GM21381 (cell line): ENCODE measurements at regions not wholly inside any gene's neighbourhood (a gene's known extent, or its start where the extent isn't known, plus 50 kb on each side); places are given as distances from the start of the nearest gene placed in this dataset.
"Not testable (repeated sequence)": the region's sequence is repeated elsewhere in the genome, so short reads cannot be mapped to it uniquely, and the experiment has no call there.

Source experiments
- ATAC-seq: cut with Tn5 transposase; IDR thresholded peaks from one replicate; pipeline ENCODE4 v1.9.1; 2021; ENCODE audit warnings: mild to moderate bottlenecking, moderate library complexity; ENCODE audit not compliant: unreplicated experiment

DNA sequence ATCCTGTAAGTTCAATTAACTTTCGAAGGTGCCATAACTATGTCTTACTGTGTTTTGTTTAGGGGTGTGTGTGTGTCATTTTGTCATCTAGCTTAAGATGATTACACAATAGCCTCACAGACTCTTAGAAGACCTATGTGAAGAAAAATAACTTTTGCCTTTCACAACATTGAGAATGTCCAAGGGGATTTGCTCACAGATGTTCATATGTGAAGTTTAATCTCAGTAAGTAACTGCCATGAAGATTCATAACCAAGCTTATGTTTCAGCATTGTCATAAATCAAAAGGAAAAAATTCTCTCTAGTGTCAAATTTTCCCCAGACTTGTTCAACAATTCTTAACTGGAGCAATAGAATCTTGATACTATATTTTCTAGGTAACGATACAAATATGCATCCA lies 226.1 kb upstream of the PRKD1 start:
- no peak for ATAC-seq

DNA sequence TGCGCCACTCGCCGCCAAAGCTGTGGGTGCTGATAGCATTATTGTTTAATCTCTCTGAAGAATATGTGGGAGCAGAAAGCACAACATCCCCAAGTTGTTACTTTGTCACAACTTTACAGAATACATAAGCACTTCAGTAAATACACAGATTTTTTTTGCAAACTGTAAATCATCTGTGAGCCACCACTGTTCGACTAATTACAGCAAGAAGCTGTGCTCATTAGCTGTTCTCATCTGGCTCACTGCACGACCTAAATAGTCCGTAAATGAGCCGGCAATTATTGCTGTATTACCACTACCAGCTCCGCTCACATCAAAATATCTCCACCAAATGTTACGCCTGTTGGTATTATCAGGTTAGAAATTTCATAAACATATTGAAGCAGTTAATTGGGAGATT lies 228.9 kb upstream of the PRKD1 start:
- no peak for ATAC-seq

DNA sequence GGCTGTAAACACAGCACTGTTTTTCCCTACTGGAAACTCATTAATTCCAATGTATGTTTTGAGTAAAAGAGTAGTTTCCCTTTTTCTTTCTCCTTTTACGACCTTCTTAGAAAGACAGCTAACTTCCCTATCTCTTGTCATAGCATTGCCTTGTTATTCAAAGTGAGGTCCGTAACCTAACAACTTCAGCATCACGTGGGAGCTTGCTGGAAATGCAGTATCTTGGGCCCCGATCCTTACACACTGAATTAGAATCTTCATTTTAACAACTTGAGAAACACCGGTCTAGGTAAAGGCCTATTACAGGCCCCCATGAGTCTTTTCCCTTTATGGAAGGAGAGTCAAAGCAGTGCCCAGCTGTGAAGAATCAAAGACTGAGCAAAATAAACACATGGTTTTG lies 230.7 kb upstream of the PRKD1 start:
- ATAC-seq = no peak

DNA sequence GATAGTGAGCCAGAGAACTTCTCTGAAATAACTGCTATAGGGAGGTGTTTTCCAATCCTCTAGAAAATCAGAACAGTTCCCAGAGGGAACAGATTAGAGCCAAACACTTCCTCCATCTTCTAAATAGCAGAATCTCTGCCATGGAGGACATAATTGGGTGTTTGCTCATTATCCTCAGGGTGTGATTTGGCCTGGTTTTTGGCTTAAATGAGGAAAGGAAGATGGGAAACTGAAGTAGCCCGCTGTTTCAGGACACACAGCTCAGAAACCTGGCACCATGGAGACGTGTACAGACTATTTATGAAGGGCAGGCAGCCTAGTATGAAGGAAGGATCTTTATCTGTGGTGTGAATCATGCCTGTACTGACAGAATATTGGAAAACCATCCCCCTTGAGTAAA lies 231.7 kb upstream of the PRKD1 start:
- ATAC-seq = no peak

DNA sequence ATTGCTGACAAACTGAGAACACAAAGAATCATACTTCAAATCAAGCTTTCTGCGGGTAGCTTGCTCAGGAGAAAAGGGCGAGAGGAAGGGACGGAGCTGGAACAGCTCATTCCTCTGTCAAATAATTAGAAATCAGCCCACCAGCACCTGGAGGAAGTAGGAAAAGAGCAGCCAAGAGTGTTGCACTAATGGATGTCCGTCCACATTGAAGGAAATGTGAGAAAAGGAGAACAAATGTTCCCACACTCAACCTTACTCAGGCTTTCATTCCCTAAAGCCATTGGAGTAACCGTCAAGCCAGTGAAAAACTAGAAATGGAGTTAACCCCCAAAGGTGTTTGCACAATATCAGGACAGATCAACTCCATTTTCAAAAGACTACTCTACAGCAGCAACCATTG lies 233.0 kb upstream of the PRKD1 start:
- ATAC-seq = no peak

DNA sequence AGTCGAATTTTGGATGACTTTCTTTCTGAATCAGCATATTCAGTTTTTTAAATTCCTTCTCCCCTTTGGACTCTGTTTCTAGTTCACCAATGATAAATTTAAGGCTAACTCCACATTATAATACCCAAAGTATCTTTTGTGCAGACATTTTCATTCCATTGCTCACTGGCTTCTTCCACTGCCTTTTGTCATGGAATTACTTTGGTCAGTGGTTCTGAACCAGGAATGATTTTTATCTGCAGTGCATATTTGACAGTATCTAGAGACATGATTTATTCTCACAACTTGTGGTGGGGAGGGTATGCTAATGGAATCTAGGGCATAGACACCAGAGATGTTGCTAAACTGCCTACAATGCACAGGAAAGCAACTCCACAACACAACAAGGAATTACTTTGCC lies 234.4 kb upstream of the PRKD1 start:
- ATAC-seq = no peak

DNA sequence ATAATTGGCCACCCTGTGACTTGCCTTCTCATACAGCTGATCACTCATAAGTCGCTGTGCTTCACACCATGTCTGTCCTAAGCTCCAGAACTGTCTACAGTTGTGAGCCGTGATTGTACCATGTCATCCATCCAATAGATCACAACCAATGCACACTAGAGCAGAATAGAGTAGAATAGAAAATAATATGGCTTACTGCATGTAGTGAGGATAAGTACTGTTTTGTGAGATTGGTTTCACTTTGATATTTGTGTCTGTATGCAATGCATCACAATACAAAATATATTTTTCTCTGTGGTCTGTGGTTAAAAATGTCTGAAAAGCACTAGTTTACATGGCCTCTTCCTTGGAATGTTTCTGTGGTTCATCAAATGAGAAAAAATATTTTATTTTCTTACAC lies 237.6 kb upstream of the PRKD1 start:
- no peak for ATAC-seq

DNA sequence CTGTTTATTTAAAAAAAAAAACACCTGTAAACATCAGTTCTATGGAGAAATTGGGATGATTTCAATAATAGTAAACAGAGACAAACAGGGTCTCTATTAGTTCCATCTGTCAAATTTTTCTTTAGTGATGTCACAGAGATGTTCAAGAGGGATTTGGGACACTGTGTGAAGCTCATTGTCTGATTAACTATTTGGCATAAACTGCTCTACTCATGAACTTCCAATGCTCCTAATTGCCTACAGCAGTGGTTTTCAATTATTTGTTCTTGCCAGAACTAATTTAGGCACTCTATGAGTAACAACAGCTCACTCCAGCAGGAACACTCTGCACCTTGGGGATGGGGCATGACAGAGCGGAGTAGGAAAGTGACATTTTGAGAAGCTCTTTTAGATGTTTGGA lies 250.1 kb upstream of the PRKD1 start:
- ATAC-seq = no peak

DNA sequence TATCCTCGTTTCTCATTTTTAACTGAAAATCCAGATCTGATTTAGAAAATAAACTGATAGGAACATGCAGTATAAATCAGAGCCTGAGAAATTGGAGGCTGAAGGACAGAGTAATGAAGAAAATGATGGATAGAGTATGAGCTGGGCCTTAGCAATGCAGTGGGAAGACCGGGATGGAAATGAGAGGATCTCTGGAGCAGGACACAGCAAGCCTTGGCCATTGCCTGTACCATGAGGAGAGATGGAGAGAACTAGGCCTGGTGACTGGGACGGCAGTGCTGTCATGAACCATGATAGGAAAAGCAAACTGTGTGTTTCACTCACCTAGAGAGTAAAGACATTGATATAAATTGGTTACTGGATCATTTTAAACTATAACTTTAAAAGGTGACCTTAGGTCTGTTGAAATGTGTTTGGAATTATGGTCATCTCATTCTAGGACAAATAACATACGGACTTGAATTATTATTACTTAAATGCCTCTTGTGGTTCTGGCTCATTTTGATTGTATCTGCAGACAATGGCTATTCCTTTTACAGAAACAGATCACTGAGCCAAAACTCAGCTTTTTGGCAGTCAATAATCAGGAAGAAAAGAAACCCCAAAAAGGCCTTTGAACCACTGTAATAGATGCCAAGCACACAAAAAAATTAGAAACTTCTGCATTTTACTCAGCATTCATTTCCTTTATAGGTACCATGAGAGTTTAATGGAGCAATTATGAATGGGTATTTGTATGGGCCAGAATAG lies 251.9 kb upstream of the PRKD1 start:
- ATAC-seq = no peak

DNA sequence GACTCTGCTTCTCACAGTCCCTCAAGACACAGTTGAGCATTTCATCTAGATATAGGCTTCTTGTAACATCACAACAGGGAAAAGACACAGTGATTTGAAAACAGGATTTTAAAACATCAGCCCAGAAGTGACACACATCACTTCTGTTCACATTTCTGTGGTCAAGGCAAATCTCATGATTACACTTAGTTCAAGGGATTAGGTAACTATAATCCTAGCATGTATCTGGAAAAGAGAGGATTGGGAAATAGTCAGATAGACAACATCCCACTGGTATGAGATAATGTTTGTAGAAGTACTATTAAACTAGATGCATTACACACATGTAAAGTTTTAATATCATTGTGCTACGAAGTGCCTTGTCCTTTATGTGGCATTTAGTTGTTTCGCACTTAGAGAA lies 252.6 kb upstream of the PRKD1 start:
- ATAC-seq = no peak

DNA sequence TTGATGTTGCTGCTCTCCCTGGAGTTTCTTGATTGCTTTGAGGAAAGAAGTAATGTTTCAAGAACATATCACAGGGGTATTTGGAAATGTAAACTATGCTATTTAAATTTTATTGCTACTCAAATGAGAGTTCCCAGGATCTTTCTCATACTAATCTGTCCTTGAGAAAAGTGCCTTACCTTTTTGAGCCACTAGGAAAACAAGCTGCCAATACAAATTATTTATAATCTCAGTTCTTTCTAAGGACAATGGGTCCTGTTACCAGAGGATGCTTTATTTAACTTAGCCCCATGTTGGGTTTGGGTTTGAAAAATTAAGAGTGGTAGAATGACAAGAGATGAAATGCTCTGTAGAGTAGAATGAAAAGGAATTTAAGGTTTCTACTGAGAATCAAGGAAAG lies 258.2 kb upstream of the PRKD1 start:
- no peak for ATAC-seq

DNA sequence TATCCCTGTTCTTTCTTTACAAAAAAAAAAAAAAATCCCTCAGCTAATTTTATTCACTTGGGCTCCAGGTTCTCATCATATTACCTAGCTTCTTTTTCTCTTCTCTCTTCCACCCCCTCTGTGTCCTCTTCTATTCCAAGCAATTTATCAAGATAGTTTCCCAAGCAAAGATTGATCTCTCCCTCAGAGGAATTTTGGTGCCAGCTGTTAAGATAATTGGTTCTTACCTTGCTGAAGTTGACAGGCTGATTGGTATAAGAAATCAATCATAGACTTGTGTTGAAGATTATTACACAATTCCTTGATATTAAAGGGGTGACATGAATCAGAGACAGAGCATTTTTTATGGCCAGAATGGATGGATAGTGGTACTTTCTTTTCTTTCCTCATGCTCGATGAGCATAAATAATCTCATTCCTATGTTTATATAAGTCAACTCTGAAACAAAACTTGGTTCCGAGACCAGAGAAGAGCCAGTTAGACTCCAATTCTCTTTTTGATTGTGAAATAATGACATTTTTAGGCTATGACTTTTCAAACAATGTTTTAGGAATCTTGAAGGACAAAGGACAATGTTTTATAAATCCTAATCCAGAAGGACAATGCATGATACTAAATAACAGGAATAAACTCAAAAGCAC lies 264.1 kb upstream of the PRKD1 start:
- ATAC-seq = no peak

DNA sequence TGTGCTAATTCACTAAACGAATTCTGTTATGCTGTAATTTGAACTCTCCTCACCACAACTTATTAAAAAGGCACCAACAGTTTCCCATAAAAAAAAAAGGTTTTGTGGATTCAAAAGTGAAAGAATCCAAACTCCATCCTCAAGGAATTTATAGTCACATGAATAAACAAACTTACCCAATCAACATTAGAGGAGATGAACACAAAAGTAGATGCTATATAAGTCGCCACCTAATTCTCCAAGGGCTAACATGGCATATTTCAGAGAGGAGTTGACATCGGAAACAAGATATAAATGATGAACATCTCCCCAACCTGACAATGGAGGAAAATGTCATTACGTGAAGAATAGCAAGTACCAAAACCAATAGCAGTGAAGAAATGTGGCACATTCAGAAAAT lies 265.5 kb upstream of the PRKD1 start:
- no peak for ATAC-seq

DNA sequence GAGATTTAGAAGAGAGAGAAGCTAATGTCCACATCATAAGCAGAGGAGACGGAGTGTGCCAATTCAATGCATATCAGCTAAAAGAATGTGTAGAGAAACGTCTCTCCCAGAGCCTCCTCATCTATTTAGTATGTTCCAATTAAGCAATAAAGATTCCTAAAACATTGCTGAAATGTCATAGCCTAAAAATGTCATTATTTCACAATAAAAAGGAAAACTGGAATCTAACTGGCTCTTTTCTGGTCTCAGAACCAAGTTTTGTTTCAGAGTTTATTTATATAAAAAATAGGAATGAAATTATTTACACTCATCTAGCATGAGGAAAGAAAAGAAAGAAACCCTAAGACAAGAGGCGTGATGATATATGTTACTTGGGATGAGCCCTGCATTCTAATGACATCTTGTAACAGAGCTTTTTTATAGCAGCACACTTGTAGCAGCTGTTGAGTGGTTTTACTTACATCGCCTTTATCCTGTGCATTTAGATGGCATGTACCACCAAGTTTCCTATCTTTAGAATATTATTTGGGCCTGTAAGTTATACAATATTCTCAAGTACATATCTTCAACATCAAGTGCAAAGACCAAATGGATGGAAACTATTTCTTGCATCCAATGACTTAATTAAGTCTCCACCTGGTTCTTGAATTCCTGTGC lies 266.3 kb upstream of the PRKD1 start:
- ATAC-seq = no peak

DNA sequence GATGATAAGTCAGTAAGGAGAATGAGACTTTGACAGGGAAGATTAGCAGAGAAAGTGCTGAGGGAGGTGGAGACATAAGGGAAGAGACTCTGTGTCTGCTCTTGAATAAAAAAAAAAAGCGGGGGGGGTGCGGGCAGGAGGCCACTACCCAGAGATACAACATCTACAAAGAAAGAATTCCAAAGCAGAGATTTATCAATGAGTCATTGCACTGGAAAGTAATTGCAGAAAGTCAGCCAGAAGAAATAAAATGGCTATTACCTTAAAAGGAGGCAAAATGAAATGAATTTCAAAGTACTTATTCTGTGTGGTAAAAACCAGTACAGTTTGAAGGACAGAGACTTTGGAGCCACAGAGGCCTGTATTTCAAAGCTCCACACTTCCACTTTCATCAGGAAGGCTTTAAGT lies 267.1 kb upstream of the PRKD1 start:
- no peak for ATAC-seq

DNA sequence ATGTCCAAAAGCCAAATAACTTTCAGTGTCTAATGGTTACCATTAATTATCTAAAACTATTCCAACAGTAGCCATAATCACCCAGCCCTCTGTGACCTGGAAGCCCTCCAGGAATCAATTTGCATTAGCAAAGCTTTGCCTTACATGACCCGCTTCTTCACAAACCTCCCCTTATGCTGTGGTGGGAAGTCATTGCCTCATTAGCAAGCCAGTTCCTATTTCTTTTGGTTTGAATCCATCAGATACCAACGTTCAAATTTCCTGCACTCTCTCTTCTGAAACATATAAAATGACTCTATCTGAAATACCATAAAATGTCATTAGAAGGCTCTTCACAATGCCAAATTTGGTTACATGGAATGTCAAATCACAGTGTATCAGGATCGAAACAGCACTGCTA lies 268.3 kb upstream of the PRKD1 start:
- no peak for ATAC-seq

DNA sequence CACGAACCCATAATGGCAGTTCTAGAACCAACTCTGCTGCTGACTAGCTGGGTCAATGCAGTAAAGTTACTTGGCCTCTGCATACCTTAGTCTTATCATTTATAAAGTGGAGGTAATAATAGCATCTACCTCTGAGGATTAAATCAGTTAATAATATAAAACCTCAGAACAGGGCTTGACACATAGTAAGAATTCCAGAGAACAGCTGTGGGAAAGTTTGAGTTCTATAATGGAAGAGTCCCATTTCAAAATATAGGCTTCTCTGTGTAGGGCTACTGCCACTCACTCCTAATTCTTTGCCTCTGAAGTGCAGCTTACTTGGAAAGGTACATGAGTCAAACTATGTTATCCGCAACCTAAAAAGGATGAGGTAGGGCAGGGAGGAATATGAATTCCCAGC lies 269.2 kb upstream of the PRKD1 start:
- no peak for ATAC-seq

DNA sequence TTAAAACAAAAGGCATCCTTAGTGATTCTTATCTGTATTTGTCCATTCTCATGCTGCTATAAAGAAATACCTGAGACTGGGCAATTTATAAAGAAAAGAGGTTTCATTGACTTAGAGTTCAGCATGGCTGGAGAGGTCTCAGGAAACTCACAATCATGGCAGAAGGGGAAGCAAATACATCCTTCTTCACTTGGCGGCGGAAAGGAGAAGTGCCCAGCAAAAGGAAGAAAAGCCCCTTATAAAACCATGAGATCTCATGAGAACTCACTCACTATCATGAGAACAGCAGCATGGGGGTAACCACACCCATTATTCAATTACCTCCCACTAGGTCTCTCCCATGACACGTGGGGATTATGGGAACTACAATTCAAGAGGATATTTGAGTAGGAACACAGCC lies 271.1 kb upstream of the PRKD1 start:
- not testable (repeated sequence) for ATAC-seq

DNA sequence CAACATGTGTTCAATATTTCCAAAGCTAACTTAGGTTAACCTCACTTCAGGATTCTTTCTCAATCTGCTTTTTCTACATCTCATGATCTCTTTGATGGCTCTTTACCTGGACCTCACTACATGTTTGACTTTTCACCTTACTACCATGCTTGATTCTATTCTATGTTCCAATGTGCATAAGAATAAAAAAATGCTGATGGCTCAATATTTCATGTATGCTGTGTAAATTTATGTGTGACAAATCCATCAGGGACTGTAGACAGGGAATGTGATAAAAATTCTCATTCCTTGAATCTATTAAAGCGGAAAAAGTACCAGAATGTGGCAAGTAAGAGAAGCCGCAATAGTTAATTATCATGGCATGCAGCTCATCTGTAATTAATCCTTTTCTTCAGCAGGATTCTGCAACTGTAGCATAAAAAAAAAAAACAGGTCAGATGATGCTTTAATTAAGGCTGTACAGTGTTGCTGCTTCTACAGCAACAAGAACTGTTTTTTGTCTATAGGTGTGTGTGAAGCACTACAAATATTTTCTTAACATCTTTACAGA lies 276.9 kb upstream of the PRKD1 start:
- no peak for ATAC-seq

DNA sequence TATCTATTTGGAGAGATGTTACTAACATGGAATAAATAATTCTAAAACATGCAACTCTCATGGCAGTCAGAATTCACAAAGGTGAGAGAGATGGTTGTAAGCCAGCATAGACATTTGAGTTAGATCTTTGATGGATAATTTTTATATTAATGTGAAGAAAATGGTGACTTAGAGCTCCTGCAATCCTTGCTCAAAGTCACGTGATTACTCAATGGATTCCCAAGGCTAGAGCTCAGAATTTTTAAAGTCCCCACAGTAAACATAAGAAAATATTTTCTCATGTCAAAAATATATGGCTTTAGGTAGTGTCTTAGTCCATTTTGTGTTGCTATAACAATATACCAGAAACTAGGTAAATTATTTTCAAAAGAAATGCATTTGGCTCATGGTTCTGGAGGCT lies 281.5 kb upstream of the PRKD1 start:
- no peak for ATAC-seq

DNA sequence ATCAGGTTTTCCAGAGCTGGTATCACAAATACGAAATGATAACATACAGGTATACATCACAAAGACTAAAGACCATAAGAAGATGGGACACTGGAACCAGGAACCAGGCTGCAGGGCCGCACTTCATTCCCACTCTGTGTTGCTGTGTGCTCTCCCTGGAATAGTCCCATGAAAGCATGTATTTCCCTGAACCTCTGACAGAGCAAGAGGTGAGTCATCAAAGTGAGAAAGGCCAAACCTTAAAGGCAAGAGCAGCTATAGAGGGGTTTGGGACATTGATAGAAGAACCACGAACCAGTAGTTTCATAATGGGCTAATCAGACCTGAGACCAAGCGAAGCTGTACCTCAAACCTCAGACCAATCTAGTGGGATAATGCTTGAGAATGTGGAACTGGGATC lies 283.0 kb upstream of the PRKD1 start:
- ATAC-seq = no peak

DNA sequence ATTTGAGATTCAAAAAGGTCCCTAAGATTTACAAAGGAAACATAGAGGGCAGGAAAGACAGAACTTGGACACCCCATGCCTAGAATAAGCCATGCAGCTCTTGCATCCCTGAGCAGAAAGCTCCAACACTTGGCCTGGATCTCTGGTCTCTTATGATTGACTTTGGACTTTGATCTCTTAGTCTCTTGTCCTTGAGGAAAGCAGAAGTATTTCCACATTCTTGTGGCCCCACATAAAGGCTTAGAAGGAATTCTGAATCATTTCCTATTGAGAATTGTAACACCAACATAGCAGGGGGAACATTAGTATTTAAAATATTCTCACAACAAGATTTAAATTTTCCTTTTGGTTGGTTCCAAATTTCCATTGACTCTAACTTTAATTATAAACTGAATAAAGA lies 283.7 kb upstream of the PRKD1 start:
- ATAC-seq = no peak
